GM18505 (cell line): ENCODE measurements at regions not wholly inside any gene's neighbourhood (a gene's known extent, or its start where the extent isn't known, plus 50 kb on each side); places are given as distances from the start of the nearest gene placed in this dataset.
A peak's percentile ranks its signal among the peaks of the same experiment; 100 is the strongest.
"Not testable (repeated sequence)": the region's sequence is repeated elsewhere in the genome, so short reads cannot be mapped to it uniquely, and the experiment has no call there.

Experiments
- ATAC-seq: cut with Tn5 transposase; IDR thresholded peaks from one replicate; pipeline ENCODE4 v1.9.1; 2021; ENCODE audit not compliant: unreplicated experiment
- POLR2A ChIP-seq: IDR thresholded peaks from 4 replicates; pipeline ENCODE4 v1.6.1; 2011; ENCODE audit warnings: borderline replicate concordance; ENCODE audit not compliant: insufficient read depth, insufficient read length; ENCODE audit errors: extremely low read depth

DNA sequence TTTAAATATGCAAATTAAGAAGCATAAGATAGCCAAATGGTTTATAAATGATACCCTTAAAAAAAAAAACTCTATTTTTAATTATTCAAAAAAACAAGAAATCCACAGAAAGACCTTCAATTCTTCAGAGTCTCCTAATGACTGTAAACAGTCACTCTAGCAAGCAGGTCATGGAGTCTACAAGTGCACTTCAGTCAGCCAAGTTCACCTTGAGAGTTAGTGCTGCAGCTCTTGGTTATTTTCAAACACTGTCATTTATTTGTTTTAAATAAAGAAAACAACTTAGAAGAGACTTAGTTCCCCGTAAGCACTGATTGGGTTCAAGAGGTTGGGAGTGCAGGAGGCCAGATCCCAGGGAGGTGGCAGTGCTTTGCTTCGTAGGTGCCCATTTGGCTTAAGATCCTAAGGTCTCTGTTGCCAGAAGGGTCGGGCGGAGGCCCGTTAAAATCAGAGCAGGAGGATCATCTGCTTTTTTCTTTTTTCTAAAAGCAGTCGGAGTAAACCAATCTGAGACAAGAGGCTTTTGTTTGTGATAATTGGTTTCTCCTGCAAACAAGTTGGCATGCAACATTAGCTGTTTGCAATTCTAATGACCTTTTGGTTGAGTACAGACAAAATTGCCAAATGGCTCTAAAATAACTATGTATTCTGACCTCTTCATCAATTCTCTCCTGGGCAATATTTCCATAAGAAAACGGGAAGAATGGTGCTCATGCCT is 86.4 kb upstream of the ELMO1 start:
- no peak for TF ChIP-seq POLR2A
- ATAC-seq: no peak

DNA sequence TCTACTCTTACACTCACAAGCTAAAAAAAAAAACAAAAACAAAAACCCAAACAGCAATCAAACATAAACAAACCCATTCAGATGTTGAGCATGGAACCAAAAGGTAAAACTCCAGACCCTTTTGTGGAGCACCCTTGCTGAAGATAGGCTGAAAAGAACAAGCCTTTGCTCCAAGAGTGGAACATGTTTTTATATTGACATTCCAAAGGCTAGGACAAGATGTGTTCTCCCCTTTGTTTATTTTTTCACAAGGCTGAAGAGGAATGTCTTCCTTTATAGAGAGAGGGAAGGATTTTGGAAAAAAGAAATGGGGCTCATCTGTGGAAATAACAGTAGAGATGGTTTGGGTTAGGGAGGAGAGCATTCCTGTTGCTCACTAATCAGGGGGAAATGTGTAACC is 87.2 kb upstream of the ELMO1 start:
- no peak for ATAC-seq
- no peak for TF ChIP-seq POLR2A

DNA sequence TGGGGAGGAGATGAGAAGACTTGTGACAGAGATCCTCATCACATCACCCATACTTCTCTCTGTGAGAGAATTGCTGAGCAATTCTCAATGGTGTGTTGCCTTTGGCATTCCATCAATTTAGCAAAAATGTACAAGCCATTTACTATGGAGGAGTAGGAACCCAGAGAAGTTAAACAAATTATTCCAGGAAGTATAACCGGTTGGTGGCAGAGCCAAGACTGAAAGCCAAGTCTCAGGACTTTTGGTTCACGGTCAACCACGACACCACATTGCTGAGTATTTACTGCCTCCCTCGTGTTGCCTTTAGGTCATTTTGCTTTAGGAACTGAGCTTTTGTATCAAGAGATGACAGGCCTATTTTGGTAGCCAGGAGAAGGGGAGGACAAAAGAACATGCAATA is 88.0 kb upstream of the ELMO1 start:
- no peak for ATAC-seq
- no peak for TF ChIP-seq POLR2A

DNA sequence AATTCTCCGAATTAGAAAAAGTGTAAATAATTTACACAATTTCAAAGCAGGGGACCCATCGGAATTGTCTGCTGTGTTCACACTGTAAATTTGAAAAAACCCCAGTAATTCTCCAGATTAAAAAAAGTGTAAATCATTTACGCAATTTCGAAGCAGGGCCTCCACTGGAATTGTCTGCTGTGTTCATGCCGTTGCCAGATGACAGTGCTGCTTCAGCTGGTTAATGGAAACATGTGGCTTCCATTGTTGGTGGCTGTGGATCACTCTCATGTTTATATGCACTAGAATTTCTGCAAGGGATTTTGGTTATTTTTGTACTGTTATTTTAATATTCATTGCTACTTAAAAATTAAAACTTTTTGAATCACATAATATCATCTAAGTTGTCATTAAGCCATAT is 88.8 kb upstream of the ELMO1 start:
- no peak for ATAC-seq
- TF ChIP-seq POLR2A: no peak

GRCh38 chr7:37538945-37539344 is 90.3 kb upstream of the ELMO1 start:
- no peak for ATAC-seq
- TF ChIP-seq POLR2A: no peak

DNA sequence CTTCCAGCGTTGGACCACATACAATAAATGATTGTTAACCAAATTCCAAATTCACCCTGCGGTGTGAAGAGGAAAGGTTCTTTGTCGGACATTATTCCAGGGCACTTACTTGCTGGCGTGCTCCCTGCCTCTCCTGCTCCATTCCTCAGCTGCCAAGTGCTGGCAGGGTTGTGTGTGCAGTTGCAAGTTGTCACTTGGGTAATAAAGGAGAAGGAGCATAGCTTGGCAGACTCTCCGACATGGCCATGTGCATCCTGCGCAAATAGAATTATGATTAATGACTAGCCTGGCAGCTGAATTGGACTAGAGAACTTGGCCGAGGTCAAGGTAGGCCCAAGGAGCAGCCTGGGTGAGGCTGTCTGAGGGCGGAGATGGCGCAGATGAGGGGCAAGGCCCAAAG is 92.3 kb upstream of the ELMO1 start:
- TF ChIP-seq POLR2A: no peak

DNA sequence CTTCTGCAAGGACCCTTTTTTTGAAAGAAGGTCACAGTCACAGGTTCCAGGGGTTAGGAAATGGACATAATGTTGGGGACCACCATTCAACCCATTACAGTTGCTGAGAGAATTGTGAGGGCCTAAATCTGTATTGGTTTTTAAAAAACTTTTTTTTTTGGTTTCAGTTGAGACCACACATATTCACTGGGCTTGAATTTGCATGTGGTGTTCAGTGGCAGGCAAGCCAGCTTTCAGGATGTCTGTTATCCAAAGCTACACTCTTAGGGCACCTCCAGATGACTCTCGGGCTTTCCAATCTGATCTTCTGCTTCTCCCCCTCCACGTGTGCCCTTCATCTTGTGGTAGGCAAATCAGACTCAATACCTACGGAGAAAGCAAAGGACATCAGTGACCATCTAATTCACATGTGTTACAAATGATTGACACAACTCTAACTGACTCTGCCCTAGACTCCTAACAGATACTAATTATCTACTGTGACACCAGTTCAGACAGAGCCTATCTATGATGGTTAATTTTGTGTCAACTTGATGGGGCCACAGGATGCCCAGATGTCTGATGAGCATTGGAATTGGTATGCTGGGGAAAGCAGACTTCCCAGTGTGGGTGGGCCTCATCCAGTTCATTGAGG is 93.3 kb upstream of the ELMO1 start:
- ATAC-seq: peak; percentile 64

More for the DNA sequence above, 92.3 kb upstream of the ELMO1 start:
- ATAC-seq: no peak

DNA sequence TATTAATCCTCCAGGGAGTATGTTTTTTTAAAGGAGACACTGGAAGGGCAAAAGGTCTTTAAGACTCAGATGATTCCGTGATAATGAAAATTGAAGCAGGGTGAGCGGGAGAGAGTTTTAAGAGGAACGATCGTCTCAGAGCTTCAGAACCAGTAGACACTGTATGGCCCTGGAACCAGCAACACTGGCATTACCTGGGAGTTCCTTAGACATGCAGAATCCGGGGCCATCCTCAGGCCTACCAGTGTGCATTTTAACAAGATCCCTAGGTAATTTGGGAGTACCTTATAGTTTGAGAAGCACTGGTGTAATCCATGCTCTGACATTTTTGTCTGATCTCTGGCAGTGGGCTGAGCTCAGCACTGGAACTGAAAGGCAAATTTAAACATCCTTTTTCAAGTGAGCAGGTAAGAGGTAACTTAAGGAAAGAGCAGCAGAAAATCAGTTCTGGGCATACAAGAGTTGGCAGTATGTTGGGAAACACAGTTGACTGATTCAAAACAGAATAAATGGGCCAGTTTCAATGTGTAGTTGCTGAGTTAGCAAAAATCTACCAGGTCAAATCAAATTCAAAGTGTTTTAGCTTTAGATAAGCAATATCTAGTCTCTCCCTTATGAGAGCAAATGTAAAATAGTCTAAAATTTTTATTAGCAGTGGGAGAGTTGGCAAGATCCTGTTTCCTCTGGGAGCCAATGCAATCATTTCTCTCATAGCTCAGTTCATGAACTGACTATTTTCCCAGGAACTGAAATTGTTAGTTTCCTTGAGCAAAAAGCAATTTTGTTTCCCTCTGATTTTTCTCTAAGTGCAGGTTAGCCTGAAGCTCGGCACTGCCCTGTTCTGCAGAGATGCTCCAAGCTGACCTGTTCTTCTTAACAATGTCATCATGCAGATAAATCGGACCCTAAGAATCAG is 97.2 kb upstream of the ELMO1 start:
- TF ChIP-seq POLR2A: no peak
- ATAC-seq: no peak

More for the DNA sequence above, 93.3 kb upstream of the ELMO1 start:
- TF ChIP-seq POLR2A: no peak

GRCh38 chr7:37546677-37547076 is 98.0 kb upstream of the ELMO1 start:
- no peak for ATAC-seq
- TF ChIP-seq POLR2A: no peak

DNA sequence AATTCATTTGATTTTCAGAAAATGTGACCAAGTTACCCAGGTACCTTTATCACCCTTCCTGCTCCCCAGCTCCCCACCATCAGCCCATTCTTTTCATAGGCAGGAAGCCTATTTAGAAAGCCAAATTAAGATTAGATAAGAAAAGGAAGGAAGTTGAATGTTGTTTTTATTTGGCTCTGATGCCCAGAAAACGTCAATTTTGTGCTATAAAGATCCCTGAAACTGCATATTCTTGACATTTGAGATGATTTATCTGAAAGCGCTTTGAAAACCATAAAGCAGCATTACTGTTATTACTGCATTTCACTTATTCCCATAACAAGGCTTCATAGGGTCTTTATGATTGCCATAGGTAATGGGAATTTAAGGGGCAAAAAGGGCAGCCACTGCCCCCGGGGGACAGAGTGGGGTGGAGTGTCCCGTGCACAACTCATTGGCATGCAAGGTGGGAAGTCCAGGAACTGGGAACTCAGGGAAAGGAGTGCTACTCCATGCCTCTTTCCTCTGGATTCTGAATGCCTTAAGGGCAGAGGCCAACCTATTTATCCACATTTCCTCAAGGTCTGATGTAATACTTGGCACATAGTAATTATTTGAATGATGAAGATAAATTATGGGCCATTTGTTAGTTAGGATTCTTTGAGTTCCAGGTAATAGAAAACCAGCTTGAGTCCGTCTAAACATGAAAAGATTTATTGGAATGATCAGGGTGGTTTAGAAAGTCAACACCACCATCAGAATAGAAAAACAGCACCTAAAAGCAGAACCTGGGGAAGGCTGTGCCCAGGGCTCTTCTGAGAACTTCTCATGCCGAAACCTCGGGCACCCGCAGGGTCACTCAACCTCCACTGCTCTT is 100.6 kb upstream of the ELMO1 start:
- TF ChIP-seq POLR2A: no peak
- no peak for ATAC-seq

GRCh38 chr7:37550426-37550825 is 101.8 kb upstream of the ELMO1 start:
- TF ChIP-seq POLR2A: no peak
- ATAC-seq: no peak

DNA sequence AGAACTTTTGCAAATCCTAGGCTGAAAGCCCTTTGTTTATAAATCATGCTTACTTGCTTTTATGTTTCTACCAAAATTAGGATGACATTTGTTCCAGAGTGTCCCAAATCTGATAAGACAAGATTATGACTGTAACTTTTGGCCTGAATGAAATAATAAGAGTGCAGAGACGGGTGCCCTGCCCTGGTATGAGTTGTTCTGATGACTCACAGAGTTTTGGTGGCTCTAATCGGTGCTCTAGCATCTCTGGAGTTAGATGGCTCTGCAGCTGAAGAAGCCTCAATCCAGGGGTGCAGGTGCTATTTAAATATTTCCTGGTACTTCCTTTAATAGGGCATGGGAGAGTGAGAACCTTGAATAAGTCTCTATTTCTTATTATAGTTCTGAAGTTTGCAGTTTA is 102.2 kb upstream of the ELMO1 start:
- TF ChIP-seq POLR2A: no peak
- ATAC-seq: no peak

GRCh38 chr7:37552030-37552429 is 103.4 kb upstream of the ELMO1 start:
- TF ChIP-seq POLR2A: no peak

GRCh38 chr7:37552439-37552838 is 103.8 kb upstream of the ELMO1 start:
- not testable (repeated sequence) for ATAC-seq

More at GRCh38 chr7:37552030-37552429, 103.4 kb upstream of the ELMO1 start:
- no peak for ATAC-seq

GRCh38 chr7:37555528-37555927 is 106.9 kb upstream of the ELMO1 start:
- no peak for TF ChIP-seq POLR2A
- no peak for ATAC-seq
